ENCODE measurements at regions not wholly inside any gene's neighbourhood (a gene's known extent, or its start where the extent isn't known, plus 50 kb on each side); places are given as distances from the start of the nearest gene placed in this dataset.

DNA sequence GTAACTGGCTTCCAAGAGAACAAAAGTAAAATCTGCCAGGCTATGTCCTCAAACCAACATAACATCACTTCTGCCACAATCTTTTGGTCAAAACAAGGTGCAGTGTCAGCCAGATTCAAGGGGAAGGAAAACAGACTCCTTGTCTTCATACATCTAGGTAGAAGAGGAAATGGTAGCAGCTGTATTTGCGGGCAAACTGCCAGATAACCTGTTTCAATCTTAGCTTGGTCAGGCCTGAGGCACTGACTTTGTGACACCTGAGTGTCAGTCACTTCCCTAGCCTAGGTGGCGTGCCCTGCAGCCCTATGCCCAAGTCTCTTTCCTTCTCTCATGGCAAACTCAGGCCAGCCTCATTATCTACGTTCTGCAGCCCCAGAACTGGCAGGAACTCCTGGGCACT lies 146.2 kb upstream of the JADE1 start:
- no peak for TF ChIP-seq CTCF (IDR thresholded peaks at IDR 0.05; ENCODE audit: low read depth, low read length)
- no peak for DNase-seq (ENCODE audit: extremely low read depth, low read depth)

DNA sequence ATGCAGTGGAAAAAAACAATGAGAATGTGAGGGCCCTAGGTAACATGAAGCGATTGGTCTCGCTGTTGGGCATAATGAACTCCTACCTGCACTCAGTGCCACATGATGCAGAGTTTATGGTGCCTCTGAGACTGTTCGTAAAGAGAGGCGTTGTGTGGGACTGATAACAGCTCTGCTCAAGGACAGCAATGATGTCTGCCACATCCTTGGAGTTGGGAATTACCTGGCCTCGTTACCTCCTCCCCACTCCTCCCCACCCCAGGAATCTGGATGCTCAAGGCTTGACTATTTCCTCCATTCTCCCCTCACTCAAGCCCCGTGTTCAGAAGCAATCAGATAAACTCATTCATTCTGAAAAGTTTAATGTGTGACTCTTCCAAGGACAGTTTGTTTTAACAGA lies 148.0 kb upstream of the JADE1 start:
- TF ChIP-seq CTCF (IDR thresholded peaks at IDR 0.05; ENCODE audit: low read depth, low read length) = no peak
- DNase-seq (ENCODE audit: extremely low read depth, low read depth) = no peak

DNA sequence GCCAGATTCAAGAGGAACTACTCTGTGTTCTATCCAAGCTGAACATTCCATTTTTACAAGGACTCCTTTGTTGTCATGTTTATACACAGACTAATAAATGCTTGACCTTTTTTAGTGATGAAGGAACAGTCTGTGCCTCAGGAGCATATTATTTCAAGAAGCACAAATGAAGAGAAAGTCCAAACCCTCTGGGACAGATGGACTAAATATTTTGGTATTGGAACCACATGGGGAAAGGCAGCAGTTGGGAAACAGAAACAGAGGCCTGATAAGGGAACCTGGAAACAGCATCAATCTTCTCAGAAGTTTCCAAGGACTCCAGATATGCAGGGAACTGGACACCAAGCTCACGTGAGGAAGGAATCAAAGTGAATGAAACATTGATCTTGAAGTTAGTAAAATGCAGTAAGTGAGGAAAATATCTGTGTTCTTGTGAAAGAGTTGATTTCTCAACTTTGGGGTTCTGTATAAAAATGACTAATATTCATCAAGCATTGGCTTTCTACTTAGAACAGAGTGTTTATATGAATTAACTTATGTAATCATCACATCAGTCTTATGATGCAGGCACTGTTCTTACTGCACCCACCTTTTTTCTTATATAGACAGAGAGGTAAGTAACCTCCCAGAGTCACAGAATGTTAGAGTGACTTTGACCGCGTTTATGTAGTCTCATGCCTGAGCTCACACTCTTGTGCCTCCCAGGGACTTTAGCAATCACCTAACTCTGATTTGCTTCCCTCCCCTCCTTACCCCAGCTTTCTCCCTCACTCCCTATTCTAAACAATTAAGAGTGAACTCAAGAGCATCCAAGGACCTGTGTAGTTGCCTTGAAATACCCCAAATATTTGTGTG lies 148.9 kb upstream of the JADE1 start:
- TF ChIP-seq CTCF (IDR thresholded peaks at IDR 0.05; ENCODE audit: low read depth, low read length) = no peak
- DNase-seq (ENCODE audit: extremely low read depth, low read depth) = peak; percentile 71

- no peak for TF ChIP-seq CTCF (IDR thresholded peaks at IDR 0.05; ENCODE audit: low read depth, low read length)
- DNase-seq (ENCODE audit: extremely low read depth, low read depth) = no peak
These were observed 151.3 kb upstream of the JADE1 start for GRCh38 chr4:128658214-128658631.

- TF ChIP-seq CTCF (IDR thresholded peaks at IDR 0.05; ENCODE audit: low read depth, low read length) = no peak
- DNase-seq (ENCODE audit: extremely low read depth, low read depth) = no peak
These were observed 151.9 kb upstream of the JADE1 start for GRCh38 chr4:128657638-128658037.

DNA sequence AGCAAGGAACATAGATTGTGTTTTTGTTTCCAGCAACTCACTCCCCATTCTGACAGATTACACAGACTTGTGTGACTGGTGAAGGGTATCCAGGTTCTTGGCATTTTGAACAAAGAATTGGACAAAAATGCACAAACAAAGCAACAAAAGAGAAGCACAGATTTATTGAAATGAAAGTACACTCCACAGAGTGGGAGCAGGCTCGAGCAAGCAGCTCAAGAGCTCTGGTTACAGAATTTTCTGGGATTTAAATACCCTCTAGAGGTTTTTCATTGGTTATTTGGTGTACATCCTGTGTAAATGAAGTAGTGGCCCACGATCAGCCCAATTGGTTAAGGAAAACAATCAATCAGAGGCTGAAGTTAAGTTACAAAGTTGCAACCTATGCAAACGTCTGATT lies 155.0 kb upstream of the JADE1 start:
- TF ChIP-seq CTCF (IDR thresholded peaks at IDR 0.05; ENCODE audit: low read depth, low read length) = no peak
- DNase-seq (ENCODE audit: extremely low read depth, low read depth) = no peak

GRCh38 chr4:128653527-128654444 lies 155.7 kb upstream of the JADE1 start:
- no peak for TF ChIP-seq CTCF (IDR thresholded peaks at IDR 0.05; ENCODE audit: low read depth, low read length)
- DNase-seq (ENCODE audit: extremely low read depth, low read depth) = no peak

Data from AG09319 (cell line).